HG02852 (cell line): ENCODE measurements at regions not wholly inside any gene's neighbourhood (a gene's known extent, or its start where the extent isn't known, plus 50 kb on each side); places are given as distances from the start of the nearest gene placed in this dataset.

Experiments
- ATAC-seq: cut with Tn5 transposase; IDR thresholded peaks from one replicate; pipeline ENCODE4 v1.9.1; 2021; ENCODE audit warnings: mild to moderate bottlenecking, moderate library complexity; ENCODE audit not compliant: unreplicated experiment

GRCh38 chr10:109517748-109518147 lies 405.6 kb downstream of the XPNPEP1 start:
- ATAC-seq, result no peak

- ATAC-seq, result no peak
Measured at GRCh38 chr10:109504401-109504800, 418.9 kb downstream of the XPNPEP1 start.

- no peak for ATAC-seq
Measured at GRCh38 chr10:109487691-109488090, 435.6 kb downstream of the XPNPEP1 start.

- no peak for ATAC-seq
Measured at GRCh38 chr10:109480836-109481235, 442.5 kb downstream of the XPNPEP1 start.

- no peak for ATAC-seq
Measured at GRCh38 chr10:109475711-109476421, 447.4 kb downstream of the XPNPEP1 start.

- no peak for ATAC-seq
Measured at GRCh38 chr10:109474812-109475211, 448.5 kb downstream of the XPNPEP1 start.

- no peak for ATAC-seq
Measured at GRCh38 chr10:109474261-109474660, 449.1 kb downstream of the XPNPEP1 start.

- no peak for ATAC-seq
Measured at GRCh38 chr10:109467551-109467950, 455.8 kb downstream of the XPNPEP1 start.

GRCh38 chr10:109464949-109465348 lies 458.4 kb downstream of the XPNPEP1 start:
- ATAC-seq, result no peak

GRCh38 chr10:109457302-109457638 lies 466.0 kb downstream of the XPNPEP1 start:
- no peak for ATAC-seq

GRCh38 chr10:109456566-109457301 lies 466.6 kb downstream of the XPNPEP1 start:
- ATAC-seq, result no peak

- ATAC-seq, result no peak
Measured at GRCh38 chr10:109454691-109455090, 468.6 kb downstream of the XPNPEP1 start.

GRCh38 chr10:109451879-109452278 lies 471.4 kb downstream of the XPNPEP1 start:
- no peak for ATAC-seq

GRCh38 chr10:109450702-109451101 lies 472.6 kb downstream of the XPNPEP1 start:
- ATAC-seq, result no peak

GRCh38 chr10:109433434-109433833 lies 489.9 kb downstream of the XPNPEP1 start:
- ATAC-seq, result no peak

GRCh38 chr10:109432281-109432680 lies 491.0 kb downstream of the XPNPEP1 start:
- ATAC-seq, result no peak

GRCh38 chr10:109430799-109431198 lies 492.5 kb downstream of the XPNPEP1 start:
- no peak for ATAC-seq

GRCh38 chr10:109430043-109430760 lies 493.1 kb downstream of the XPNPEP1 start:
- ATAC-seq, result no peak

- ATAC-seq, result no peak
Measured at GRCh38 chr10:109428775-109429491, 494.4 kb downstream of the XPNPEP1 start.

GRCh38 chr10:109427411-109427810 lies 495.9 kb downstream of the XPNPEP1 start:
- no peak for ATAC-seq

- ATAC-seq, result no peak
Measured at GRCh38 chr10:109426987-109427386, 496.3 kb downstream of the XPNPEP1 start.
